ENCODE measurements at regions not wholly inside any gene's neighbourhood (a gene's known extent, or its start where the extent isn't known, plus 50 kb on each side); places are given as distances from the start of the nearest gene placed in this dataset.

DNA sequence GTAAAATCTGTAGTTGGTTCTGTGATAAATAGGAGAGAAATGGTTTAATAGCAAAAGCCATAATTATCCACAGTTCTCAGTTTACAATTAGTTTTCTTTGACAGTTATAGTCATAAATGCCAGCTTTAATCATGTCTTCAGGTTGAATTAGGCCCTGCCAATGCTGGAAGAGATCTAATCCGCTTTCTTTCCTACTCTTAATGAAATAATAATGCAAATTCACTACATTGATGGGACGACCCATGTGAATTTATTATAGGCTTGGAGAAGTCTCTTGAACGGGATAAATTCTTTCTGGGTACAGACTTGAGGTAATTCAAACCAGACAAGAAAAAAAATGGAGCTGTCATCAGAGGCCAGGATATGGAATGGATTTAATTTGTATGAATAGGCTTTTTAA is 950.4 kb downstream of the EFNA5 start:
- TF ChIP-seq, protein P1, sequence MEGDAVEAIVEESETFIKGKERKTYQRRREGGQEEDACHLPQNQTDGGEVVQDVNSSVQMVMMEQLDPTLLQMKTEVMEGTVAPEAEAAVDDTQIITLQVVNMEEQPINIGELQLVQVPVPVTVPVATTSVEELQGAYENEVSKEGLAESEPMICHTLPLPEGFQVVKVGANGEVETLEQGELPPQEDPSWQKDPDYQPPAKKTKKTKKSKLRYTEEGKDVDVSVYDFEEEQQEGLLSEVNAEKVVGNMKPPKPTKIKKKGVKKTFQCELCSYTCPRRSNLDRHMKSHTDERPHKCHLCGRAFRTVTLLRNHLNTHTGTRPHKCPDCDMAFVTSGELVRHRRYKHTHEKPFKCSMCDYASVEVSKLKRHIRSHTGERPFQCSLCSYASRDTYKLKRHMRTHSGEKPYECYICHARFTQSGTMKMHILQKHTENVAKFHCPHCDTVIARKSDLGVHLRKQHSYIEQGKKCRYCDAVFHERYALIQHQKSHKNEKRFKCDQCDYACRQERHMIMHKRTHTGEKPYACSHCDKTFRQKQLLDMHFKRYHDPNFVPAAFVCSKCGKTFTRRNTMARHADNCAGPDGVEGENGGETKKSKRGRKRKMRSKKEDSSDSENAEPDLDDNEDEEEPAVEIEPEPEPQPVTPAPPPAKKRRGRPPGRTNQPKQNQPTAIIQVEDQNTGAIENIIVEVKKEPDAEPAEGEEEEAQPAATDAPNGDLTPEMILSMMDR (conservative IDR thresholded peaks at IDR 0.05), result no peak
- TF ChIP-seq ZFX (IDR thresholded peaks at IDR 0.05), result no peak
